HTR-8/SVneo (cell line): ENCODE measurements at regions not wholly inside any gene's neighbourhood (a gene's known extent, or its start where the extent isn't known, plus 50 kb on each side); places are given as distances from the start of the nearest gene placed in this dataset.

Experiments
- DNase-seq: peaks from one replicate; pipeline ENCODE4 v3.0.0; 2011; ENCODE audit warnings: low spot score, mixed read lengths; ENCODE audit not compliant: insufficient read length
- FAIRE-seq: peaks from 2 replicates; lab custom pipeline; 2011; peaks lifted over from hg19 to GRCh38; lab: Jason Lieb, UNC

DNA sequence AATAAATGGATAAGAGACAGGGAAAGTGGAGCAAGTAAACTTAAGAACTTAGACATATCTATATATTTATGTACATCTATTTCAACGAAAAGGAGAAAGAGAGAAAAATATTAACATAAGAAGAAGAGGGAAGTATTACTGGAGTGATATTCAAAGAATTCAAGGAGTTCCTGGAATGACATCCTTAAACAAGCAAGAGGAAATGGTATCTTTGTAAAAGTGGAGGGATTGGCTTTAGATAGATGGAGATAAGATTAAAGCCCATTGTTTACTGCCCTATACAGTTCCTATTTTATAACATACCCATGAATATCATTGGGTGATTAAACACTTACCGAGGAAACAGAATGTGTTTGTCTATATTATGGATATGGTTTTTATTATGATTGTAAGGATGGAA lies 1036.3 kb downstream of the TTLL7 start:
- no peak for FAIRE-seq
- DNase-seq, result no peak

- FAIRE-seq (no peak), DNase-seq (no peak)
Measured at GRCh38 chr1:82950606-82951200, 1048.2 kb downstream of the TTLL7 start.

- DNase-seq (no peak), FAIRE-seq (no peak)
Measured at GRCh38 chr1:82948386-82948785, 1050.5 kb downstream of the TTLL7 start.

DNA sequence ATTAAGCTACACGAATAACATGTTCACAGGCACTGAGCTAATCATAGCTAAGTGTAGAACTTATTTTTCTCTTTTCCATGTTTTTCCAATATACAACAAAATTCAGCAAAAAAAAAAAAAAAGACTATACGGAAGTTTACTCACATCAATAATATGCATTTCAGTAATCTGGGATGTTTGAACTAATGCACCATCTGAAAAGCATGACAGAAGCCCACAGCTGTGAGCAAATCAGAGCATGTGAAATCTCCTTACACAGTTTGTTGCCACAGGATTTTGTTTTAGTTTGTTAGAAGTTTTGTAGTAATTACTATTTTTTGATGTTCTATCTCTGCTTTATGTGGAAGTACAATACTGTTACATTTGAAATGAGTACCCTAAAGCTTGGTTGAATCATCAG lies 1051.7 kb downstream of the TTLL7 start:
- no peak for FAIRE-seq
- no peak for DNase-seq

DNA sequence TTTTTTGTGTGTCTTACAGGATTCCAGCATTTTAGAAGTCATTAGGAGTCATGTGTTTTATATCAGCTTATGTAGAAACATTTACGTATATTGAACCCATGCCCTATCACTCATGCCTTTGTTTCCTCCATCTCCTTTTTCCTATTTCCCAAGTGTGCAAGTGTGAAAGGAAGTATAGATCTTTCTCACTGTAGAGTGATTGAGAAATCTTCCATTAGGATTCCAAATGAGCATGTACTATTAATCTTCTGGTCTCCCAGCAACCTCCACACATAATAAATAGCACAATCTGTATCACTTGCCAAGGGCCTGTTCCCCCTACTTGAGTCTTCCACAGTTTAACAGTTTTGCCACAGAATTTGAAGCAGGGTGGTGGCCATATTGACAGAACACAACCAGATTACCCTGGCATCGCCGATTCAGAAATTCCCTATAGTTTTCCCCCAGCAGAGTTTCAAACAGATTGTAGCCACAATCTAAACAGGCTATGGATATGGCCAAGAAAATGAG lies 1052.8 kb downstream of the TTLL7 start:
- DNase-seq, result no peak
- no peak for FAIRE-seq

- DNase-seq (no peak), FAIRE-seq (no peak)
Measured at GRCh38 chr1:82944822-82945221, 1054.1 kb downstream of the TTLL7 start.

DNA sequence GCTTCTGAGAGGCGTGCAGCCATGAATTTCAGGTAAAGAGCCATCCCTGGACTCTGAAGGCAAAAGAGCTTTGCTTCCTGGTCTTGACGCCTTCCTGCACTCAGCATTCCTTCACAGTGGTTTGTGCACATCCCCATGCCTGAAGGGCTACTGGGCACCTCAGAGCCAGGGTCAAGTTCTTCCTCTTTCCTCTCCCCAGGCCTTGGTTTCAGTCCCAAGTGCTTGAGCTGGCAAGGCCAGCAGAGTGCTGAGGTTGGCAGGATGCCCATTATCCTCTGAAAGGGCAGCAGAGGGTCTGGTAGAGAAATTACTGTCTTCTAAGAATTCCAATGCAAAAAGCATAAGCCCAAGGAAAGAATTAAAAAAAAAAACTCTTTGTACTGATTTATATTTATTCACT lies 1064.9 kb downstream of the TTLL7 start:
- DNase-seq, result no peak
- no peak for FAIRE-seq

DNA sequence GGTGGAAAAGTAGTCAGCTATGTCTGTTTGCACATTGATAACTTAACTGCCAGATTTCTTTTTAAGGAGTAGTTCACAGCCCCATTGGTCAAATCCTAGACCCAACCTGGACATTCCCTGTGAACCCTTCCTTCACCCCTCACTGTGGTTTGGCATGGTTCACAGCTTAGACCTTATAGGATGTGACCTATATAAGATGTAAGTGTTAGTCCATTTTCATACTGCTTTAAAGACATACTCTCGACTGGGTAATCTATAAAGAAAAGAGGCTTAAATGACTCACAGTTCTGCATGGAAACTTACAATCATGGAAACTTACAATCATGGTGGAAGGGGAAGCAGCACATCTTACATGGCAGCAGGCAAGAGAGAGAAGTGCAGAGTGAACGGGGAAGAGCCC lies 1066.2 kb downstream of the TTLL7 start:
- no peak for FAIRE-seq
- DNase-seq, result no peak

DNA sequence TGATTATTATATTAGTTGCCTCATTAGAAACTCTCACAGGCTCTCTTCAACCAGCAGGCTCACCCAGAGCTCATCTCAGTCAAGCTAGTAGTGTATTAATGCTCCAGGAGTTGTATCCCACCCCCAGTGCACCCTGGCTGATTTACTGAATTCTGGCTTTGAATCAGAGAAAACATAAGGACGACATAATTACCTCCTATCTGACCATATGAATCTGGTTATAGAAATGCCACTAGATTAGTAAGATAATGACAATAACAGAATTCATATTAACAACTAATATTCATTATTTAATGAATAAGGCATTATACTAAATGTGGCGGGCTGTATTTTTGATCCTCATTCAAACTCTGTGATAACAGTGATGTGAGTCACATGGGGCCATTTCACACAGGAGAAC lies 1066.7 kb downstream of the TTLL7 start:
- DNase-seq (no peak), FAIRE-seq (no peak)

DNA sequence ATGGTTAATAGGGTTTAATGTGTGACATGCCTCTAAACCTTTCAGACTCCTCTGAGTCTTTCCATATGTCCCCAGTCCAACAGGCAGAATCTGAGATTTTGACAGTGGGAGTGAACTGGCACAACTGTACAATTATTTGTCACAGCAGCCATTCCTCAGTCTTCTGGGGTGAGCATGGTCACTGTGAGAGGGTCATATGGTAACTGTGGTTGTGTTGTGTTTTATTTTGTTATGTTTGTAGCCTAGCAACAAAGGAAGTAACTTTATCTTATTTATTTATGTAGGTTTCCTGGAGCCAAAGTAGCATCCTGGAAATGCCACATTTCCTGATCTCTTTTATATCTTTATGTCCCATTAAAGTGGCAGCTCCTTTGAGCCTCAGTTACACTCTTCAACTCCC lies 1067.9 kb downstream of the TTLL7 start:
- FAIRE-seq, result no peak
- DNase-seq, result no peak

- FAIRE-seq (no peak), DNase-seq (no peak)
Measured at GRCh38 chr1:82927753-82928152, 1071.2 kb downstream of the TTLL7 start.

GRCh38 chr1:82924666-82925065 lies 1074.3 kb downstream of the TTLL7 start:
- no peak for FAIRE-seq
- no peak for DNase-seq

GRCh38 chr1:82923931-82924330 lies 1075.0 kb downstream of the TTLL7 start:
- no peak for DNase-seq
- FAIRE-seq, result no peak

GRCh38 chr1:82921759-82922158 lies 1077.2 kb downstream of the TTLL7 start:
- no peak for FAIRE-seq
- DNase-seq, result no peak

- no peak for DNase-seq
- FAIRE-seq, result no peak
Measured at GRCh38 chr1:82920418-82921248, 1078.3 kb downstream of the TTLL7 start.

GRCh38 chr1:82919837-82920236 lies 1079.1 kb downstream of the TTLL7 start:
- DNase-seq, result no peak
- FAIRE-seq, result no peak

DNA sequence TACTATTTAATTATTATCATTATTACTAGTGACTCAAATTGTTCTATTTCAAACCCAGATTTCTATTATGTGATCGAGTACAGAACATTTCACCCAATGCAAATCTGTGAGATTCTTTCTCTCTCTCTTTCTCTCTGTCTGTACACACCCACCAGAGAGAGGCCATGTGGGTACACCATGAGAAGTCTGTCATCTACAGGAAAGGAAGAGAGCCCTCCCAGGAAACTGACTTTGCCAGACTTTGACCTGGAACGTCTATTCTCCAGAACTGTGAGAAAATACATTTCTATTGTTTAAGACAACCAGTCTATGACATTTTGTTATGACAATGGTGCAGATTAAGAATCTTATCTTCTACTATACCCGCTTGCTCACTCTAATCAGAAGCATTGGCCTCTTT lies 1091.6 kb downstream of the TTLL7 start:
- DNase-seq, result no peak
- FAIRE-seq, result no peak

GRCh38 chr1:82903626-82904025 lies 1095.3 kb downstream of the TTLL7 start:
- DNase-seq, result no peak
- no peak for FAIRE-seq

DNA sequence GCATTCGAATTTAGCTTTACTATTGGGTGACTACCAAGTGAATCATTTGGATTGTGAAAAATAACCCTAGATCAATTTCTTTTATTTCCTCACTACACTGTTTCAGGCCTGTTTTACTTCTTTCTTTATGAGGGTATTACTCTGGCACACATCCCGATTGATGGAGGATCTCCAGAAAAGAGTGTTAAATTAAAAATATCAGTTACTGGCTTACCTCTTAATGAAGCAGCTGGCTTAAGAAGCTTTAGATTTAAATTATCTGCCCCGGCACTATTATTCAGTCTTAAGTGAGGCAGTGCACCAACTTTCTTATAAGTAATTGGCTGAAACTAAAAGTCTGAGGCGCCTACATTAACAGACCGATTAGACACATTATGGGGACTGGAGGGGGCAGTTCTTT lies 1097.4 kb downstream of the TTLL7 start:
- no peak for DNase-seq
- FAIRE-seq, result no peak

- FAIRE-seq (no peak), DNase-seq (no peak)
Measured at GRCh38 chr1:82901118-82901517, 1097.8 kb downstream of the TTLL7 start.

GRCh38 chr1:82899017-82899416 lies 1098.3 kb downstream of the ADGRL2 start:
- no peak for FAIRE-seq

DNA sequence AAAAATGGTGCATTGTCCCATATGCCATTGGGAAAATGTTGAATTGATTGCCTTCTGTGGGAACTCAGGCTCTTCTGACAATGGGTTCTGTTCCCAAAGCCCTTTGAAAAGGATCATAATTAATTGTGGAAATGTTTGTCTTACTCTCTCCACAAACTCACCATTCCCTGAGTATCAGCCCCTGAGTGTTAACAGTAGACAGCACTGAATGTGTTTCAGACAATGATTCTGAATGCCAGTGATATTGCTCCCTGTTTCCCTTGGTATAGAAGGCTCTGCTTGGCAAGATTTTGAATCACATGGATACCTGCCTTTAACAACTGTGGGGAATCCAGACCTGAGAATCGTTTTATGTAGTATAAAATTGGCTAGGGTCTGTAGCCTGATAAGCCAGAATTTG lies 1096.8 kb downstream of the ADGRL2 start:
- no peak for DNase-seq
- FAIRE-seq, result no peak

More at GRCh38 chr1:82899017-82899416, 1098.3 kb downstream of the ADGRL2 start:
- DNase-seq, result no peak
